ENCODE measurements at regions not wholly inside any gene's neighbourhood (a gene's known extent, or its start where the extent isn't known, plus 50 kb on each side); places are given as distances from the start of the nearest gene placed in this dataset.

- H3K27me3 ChIP-seq (replicated peaks): no peaks in the 10 kb centered on the region
- H3K36me3 ChIP-seq: no peaks in the 10 kb centered on the region
- DNase-seq (ENCODE audit: low read depth in 1 of 2, low spot score in 2 of 2): no peak
- no peak overlapping the region for H3K27ac ChIP-seq
- H3K4me3 ChIP-seq: no peak overlapping the region
- H3K4me1 ChIP-seq (replicated peaks): no peaks in the 10 kb centered on the region
- H3K9me3 ChIP-seq (replicated peaks): no peaks in the 10 kb centered on the region
Observed at GRCh38 chr2:57528499-57528898, 518.1 kb upstream of the VRK2 start.

DNA sequence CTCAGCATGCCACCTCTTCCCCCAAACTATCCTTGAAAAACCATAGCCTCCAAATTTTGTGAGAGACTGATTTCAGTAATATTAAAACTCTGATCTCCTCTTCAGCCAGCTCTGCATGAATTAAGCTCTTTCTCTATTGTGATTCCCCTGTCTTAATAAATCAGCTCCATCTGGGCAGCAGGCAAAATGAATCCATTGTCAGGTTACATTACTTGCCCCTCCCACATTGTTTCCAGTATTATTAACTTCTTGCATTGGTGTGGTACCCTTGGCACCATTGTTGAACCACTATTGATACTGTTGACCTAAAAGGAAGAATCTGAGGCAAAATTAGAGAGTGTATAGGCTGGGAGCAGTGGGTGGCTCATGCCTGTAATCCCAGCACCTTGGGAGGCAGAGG lies 512.2 kb upstream of the VRK2 start:
- H3K9me3 ChIP-seq (replicated peaks): no peaks in the 10 kb centered on the region
- no peak for DNase-seq (ENCODE audit: low read depth in 1 of 2, low spot score in 2 of 2)
- no peaks in the 10 kb centered on the region for H3K4me1 ChIP-seq (replicated peaks)

DNA sequence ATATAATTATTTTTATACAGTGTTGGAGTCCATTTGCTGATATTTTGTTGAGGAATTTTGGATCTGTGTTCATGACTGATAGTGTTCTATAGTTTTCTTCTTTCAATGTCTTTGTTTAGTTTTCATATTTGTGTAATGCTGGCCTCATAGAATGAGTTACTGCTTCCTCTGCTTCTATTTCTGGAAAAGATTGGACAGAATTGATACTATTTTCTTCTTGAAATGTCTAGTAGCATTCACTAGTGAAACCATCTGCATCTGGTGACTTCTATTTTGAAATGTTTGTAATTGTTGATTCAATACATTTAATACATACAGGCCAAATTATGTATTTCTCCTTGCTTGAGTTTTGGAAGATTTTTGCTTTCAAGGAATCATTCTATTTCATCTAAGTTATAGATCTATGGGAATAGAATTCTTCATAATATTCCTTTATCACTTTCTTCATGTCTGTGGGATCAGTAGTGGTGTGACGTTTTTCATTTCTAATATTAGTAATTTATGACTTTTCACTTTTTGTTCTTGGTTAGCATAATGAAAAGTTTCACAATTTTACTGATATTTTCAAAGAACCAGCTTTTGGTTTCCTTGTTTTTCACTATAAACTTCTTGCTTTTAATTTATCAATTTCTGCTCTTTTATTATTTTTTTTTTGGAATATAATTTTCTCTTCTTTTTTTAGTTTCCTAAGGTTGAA lies 509.9 kb upstream of the VRK2 start:
- H3K4me1 ChIP-seq (replicated peaks): no peaks in the 10 kb centered on the region
- no peak for DNase-seq (ENCODE audit: low read depth in 1 of 2, low spot score in 2 of 2)
- no peaks in the 10 kb centered on the region for H3K9me3 ChIP-seq (replicated peaks)
- H3K27me3 ChIP-seq (replicated peaks): no peaks in the 10 kb centered on the region
- no peak overlapping the region for H3K4me3 ChIP-seq
- H3K36me3 ChIP-seq: no peaks in the 10 kb centered on the region
- no peak overlapping the region for H3K27ac ChIP-seq

More for the DNA sequence above, 512.2 kb upstream of the VRK2 start:
- H3K36me3 ChIP-seq: no peaks in the 10 kb centered on the region
- no peak overlapping the region for H3K4me3 ChIP-seq
- H3K27me3 ChIP-seq (replicated peaks): no peaks in the 10 kb centered on the region
- H3K27ac ChIP-seq: no peak overlapping the region

GRCh38 chr2:57539761-57540160 lies 506.8 kb upstream of the VRK2 start:
- no peak for DNase-seq (ENCODE audit: low read depth in 1 of 2, low spot score in 2 of 2)
- Histone ChIP-seq H3K4me3 (no peak overlapping the region), H3K27ac (no peak overlapping the region), H3K36me3 (no peaks in the 10 kb centered on the region), H3K9me3 (replicated peaks) (no peaks in the 10 kb centered on the region), H3K27me3 (replicated peaks) (no peaks in the 10 kb centered on the region), H3K4me1 (replicated peaks) (no peaks in the 10 kb centered on the region)

GRCh38 chr2:57542081-57542480 lies 504.5 kb upstream of the VRK2 start:
- Histone ChIP-seq H3K27me3 (replicated peaks) (no peaks in the 10 kb centered on the region), H3K4me3 (no peak overlapping the region), H3K4me1 (replicated peaks) (no peaks in the 10 kb centered on the region), H3K9me3 (replicated peaks) (no peaks in the 10 kb centered on the region), H3K36me3 (no peaks in the 10 kb centered on the region), H3K27ac (no peak overlapping the region)
- DNase-seq (ENCODE audit: low read depth in 1 of 2, low spot score in 2 of 2): no peak

- no peaks in the 10 kb centered on the region for H3K4me1 ChIP-seq (replicated peaks)
- no peaks in the 10 kb centered on the region for H3K9me3 ChIP-seq (replicated peaks)
- DNase-seq (ENCODE audit: low read depth in 1 of 2, low spot score in 2 of 2): no peak
- no peaks in the 10 kb centered on the region for H3K36me3 ChIP-seq
- no peak overlapping the region for H3K4me3 ChIP-seq
- H3K27me3 ChIP-seq (replicated peaks): no peaks in the 10 kb centered on the region
- H3K27ac ChIP-seq: no peak overlapping the region
Observed at GRCh38 chr2:57543211-57543610, 503.4 kb upstream of the VRK2 start.

DNA sequence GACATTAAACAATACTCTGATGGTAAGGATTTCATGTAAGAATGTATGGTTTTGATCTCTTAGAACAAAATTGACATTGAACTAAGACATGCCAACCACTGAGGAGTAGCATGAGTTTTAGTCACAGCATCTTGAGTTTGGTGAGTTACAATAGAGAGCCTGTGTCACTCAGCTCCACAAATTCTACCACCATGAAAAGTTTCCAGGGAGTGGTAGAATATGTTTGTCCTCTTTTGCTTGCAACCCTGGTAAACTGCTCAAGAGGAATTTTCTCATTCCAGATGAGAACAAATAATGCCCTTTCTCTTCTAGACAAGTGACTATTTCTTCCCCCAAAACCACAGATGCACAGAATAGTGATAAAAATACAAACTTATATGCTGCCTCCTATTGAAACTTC lies 502.0 kb upstream of the VRK2 start:
- H3K27ac ChIP-seq: no peak overlapping the region
- DNase-seq (ENCODE audit: low read depth in 1 of 2, low spot score in 2 of 2): no peak
- no peak overlapping the region for H3K4me3 ChIP-seq
- no peaks in the 10 kb centered on the region for H3K4me1 ChIP-seq (replicated peaks)
- H3K27me3 ChIP-seq (replicated peaks): no peaks in the 10 kb centered on the region
- no peaks in the 10 kb centered on the region for H3K36me3 ChIP-seq
- no peaks in the 10 kb centered on the region for H3K9me3 ChIP-seq (replicated peaks)

DNA sequence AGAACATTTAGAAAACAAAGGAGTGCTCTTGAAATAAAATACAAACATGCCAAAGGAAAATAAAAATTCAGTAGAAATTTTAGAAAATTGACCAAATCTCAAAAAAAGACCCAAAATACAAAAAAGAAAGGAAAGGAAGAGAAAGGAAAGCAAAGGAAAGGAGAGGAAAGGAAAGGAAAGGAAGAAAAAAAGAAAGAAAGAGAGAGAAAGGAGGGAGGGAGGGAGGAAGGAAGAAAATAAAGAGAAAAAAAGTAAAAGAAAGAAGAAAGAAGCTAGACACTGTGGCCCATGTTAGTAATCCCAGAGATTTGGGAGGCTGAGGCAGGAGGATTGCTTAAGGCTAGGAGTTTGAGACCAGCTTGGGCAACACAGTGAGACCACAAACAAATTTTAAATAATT lies 500.1 kb upstream of the VRK2 start:
- Histone ChIP-seq H3K4me3 (no peak overlapping the region), H3K36me3 (no peaks in the 10 kb centered on the region), H3K9me3 (replicated peaks) (no peaks in the 10 kb centered on the region), H3K27me3 (replicated peaks) (no peaks in the 10 kb centered on the region), H3K27ac (no peak overlapping the region), H3K4me1 (replicated peaks) (no peaks in the 10 kb centered on the region)
- no peak for DNase-seq (ENCODE audit: low read depth in 1 of 2, low spot score in 2 of 2)

DNA sequence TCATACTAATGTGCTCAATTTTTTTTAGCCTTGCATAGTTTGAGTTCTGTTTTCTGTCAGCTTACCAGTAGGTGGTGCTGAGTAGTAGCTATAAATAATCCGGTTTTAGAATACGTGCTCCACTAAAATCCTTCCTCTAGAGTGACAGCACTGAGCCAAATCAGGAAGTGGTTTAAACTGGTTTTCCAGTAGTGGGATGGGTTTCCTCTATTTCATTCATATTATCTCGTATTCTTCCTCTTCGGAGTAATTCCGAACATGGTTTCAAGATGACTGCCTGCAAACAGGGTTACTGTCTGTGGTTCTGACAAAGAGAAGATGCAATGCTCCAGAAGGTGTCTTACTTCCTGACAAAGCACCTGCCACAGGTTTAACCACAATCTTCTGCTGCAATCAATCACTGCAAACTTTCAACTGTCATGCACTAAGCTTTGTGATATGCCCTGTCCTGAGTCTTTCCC lies 496.9 kb upstream of the VRK2 start:
- H3K36me3 ChIP-seq: no peaks in the 10 kb centered on the region
- no peak overlapping the region for H3K27ac ChIP-seq
- H3K4me3 ChIP-seq: no peak overlapping the region
- no peak for DNase-seq (ENCODE audit: low read depth in 1 of 2, low spot score in 2 of 2)
- H3K27me3 ChIP-seq (replicated peaks): no peaks in the 10 kb centered on the region
- H3K4me1 ChIP-seq (replicated peaks): no peaks in the 10 kb centered on the region
- H3K9me3 ChIP-seq (replicated peaks): no peaks in the 10 kb centered on the region

GRCh38 chr2:57550912-57551311 lies 495.7 kb upstream of the VRK2 start:
- H3K4me3 ChIP-seq: no peak overlapping the region
- no peaks in the 10 kb centered on the region for H3K9me3 ChIP-seq (replicated peaks)
- no peaks in the 10 kb centered on the region for H3K4me1 ChIP-seq (replicated peaks)
- H3K27me3 ChIP-seq (replicated peaks): no peaks in the 10 kb centered on the region
- no peak for DNase-seq (ENCODE audit: low read depth in 1 of 2, low spot score in 2 of 2)
- no peak overlapping the region for H3K27ac ChIP-seq
- H3K36me3 ChIP-seq: no peaks in the 10 kb centered on the region

- no peak for DNase-seq (ENCODE audit: low read depth in 1 of 2, low spot score in 2 of 2)
Observed at GRCh38 chr2:57552885-57553284, 493.7 kb upstream of the VRK2 start.

GRCh38 chr2:57554348-57554747 lies 492.3 kb upstream of the VRK2 start:
- H3K27me3 ChIP-seq (replicated peaks): no peaks in the 10 kb centered on the region
- DNase-seq (ENCODE audit: low read depth in 1 of 2, low spot score in 2 of 2): no peak
- no peaks in the 10 kb centered on the region for H3K9me3 ChIP-seq (replicated peaks)
- no peak overlapping the region for H3K4me3 ChIP-seq
- H3K4me1 ChIP-seq (replicated peaks): no peaks in the 10 kb centered on the region
- no peak overlapping the region for H3K27ac ChIP-seq
- no peaks in the 10 kb centered on the region for H3K36me3 ChIP-seq

More at GRCh38 chr2:57552885-57553284, 493.7 kb upstream of the VRK2 start:
- no peaks in the 10 kb centered on the region for H3K27me3 ChIP-seq (replicated peaks)
- H3K9me3 ChIP-seq (replicated peaks): no peaks in the 10 kb centered on the region
- no peaks in the 10 kb centered on the region for H3K36me3 ChIP-seq
- no peak overlapping the region for H3K4me3 ChIP-seq
- H3K4me1 ChIP-seq (replicated peaks): no peaks in the 10 kb centered on the region
- H3K27ac ChIP-seq: no peak overlapping the region

- DNase-seq (ENCODE audit: low read depth in 1 of 2, low spot score in 2 of 2): no peak
- no peak overlapping the region for H3K27ac ChIP-seq
- no peaks in the 10 kb centered on the region for H3K9me3 ChIP-seq (replicated peaks)
- H3K4me1 ChIP-seq (replicated peaks): no peaks in the 10 kb centered on the region
- no peaks in the 10 kb centered on the region for H3K27me3 ChIP-seq (replicated peaks)
- H3K36me3 ChIP-seq: no peaks in the 10 kb centered on the region
- H3K4me3 ChIP-seq: no peak overlapping the region
Observed at GRCh38 chr2:57558312-57558711, 488.3 kb upstream of the VRK2 start.

DNA sequence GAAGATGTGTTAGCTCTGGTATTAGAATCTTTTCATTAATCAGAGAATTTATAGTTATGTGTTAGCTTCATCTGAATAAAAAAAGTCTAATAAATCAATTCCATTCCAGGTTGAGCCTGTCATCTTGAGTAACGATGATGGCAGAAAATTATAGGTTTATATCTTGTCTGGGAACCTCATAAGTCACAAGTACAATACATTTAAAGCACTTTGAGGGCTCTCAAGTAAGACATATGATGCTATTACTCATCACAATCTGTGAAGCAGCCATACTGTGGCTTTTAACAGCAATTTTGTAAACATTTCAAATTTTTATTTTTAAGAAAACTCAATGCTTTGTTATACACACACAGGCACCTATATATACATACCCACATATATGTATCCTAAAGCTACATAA lies 484.1 kb upstream of the VRK2 start:
- H3K36me3 ChIP-seq: no peaks in the 10 kb centered on the region
- no peaks in the 10 kb centered on the region for H3K9me3 ChIP-seq (replicated peaks)
- no peak overlapping the region for H3K4me3 ChIP-seq
- no peak overlapping the region for H3K27ac ChIP-seq
- H3K27me3 ChIP-seq (replicated peaks): no peaks in the 10 kb centered on the region
- no peak for DNase-seq (ENCODE audit: low read depth in 1 of 2, low spot score in 2 of 2)
- H3K4me1 ChIP-seq (replicated peaks): no peaks in the 10 kb centered on the region

- Histone ChIP-seq H3K4me1 (replicated peaks) (no peaks in the 10 kb centered on the region), H3K36me3 (no peaks in the 10 kb centered on the region), H3K27ac (no peak overlapping the region), H3K9me3 (replicated peaks) (no peaks in the 10 kb centered on the region), H3K27me3 (replicated peaks) (no peaks in the 10 kb centered on the region), H3K4me3 (no peak overlapping the region)
- DNase-seq (ENCODE audit: low read depth in 1 of 2, low spot score in 2 of 2): no peak
Observed at GRCh38 chr2:57563015-57563414, 483.6 kb upstream of the VRK2 start.

Data from SJSA1 (cell line).